ENCODE measurements at regions not wholly inside any gene's neighbourhood (a gene's known extent, or its start where the extent isn't known, plus 50 kb on each side); places are given as distances from the start of the nearest gene placed in this dataset.

DNA sequence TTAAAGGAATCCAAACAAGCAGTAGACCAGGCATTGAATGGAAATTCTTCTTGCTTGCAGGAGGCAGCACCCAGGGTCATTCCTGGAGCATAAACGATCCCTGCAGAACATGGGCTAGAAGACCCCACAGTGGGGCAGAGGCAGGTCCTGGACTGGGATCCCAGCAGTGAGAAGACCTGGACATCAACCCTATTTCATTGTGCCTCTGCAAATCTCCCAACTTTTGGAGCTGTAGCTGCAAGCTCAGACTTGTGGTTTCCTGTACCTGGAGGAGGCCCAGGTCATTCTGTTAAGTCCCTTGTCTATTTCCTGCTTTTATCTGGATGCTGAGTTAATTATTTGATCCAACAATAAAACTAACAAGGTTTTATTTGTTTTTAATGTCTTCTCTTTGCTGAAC lies 61.7 kb downstream of the CALM1 start:
- TF ChIP-seq, protein P1, sequence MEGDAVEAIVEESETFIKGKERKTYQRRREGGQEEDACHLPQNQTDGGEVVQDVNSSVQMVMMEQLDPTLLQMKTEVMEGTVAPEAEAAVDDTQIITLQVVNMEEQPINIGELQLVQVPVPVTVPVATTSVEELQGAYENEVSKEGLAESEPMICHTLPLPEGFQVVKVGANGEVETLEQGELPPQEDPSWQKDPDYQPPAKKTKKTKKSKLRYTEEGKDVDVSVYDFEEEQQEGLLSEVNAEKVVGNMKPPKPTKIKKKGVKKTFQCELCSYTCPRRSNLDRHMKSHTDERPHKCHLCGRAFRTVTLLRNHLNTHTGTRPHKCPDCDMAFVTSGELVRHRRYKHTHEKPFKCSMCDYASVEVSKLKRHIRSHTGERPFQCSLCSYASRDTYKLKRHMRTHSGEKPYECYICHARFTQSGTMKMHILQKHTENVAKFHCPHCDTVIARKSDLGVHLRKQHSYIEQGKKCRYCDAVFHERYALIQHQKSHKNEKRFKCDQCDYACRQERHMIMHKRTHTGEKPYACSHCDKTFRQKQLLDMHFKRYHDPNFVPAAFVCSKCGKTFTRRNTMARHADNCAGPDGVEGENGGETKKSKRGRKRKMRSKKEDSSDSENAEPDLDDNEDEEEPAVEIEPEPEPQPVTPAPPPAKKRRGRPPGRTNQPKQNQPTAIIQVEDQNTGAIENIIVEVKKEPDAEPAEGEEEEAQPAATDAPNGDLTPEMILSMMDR (IDR thresholded peaks at IDR 0.05; ENCODE audit: unreplicated experiment) = no peak
- intact Hi-C loops (cut with micrococcal nuclease; ENCODE audit: unreplicated experiment) = loop anchor here (10.0 kb wide), 1 partner anchor 54 kb away; no protein-coding TSS in a partner anchor
- Mint-ChIP-seq H3K4me3 (ENCODE audit: low read depth, unreplicated experiment) (no peak overlapping the region), H3K36me3 (ENCODE audit: insufficient read depth, unreplicated experiment) (peaks cover 8% of the 10 kb centered on the region), H3K9me3 (ENCODE audit: low read depth, unreplicated experiment) (no peaks in the 10 kb centered on the region), H3K4me1 (ENCODE audit: low read depth, unreplicated experiment) (no peaks in the 10 kb centered on the region), H3K27ac (ENCODE audit: unreplicated experiment) (no peak overlapping the region), H3K27me3 (ENCODE audit: unreplicated experiment) (peaks cover 4% of the 10 kb centered on the region)
- no TSS peak for BruUV-seq (replicated peaks)
- no peak for DNase-seq
- CTCF ChIA-PET = interaction anchor here (1.0 kb wide), 1 partner anchor 15 kb away, joined by 3 read pairs; no protein-coding TSS in a partner anchor

DNA sequence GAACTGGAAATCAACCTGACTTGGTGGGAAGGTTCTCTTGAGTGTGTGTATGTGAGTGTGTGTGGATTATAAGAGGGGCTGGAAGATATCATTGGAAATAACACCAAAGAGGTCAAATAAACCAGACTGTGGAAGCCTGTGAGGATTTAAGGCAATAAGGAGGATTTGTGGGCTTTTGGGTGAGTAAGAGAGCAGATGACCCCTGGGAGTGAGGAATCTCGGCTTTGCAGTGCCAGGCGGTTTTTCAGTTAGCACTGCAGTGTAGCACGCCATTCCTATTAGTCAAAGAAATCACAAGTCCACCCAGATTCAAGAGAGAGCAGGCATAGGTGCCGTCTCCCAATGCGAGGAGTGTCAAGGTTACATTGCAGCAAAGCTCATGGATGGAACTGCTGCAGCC lies 63.3 kb downstream of the CALM1 start:
- TF ChIP-seq, protein P1 (IDR thresholded peaks at IDR 0.05; ENCODE audit: unreplicated experiment) = no peak
- DNase-seq = no peak
- Mint-ChIP-seq H3K9me3 (ENCODE audit: low read depth, unreplicated experiment) (no peaks in the 10 kb centered on the region), H3K4me3 (ENCODE audit: low read depth, unreplicated experiment) (no peak overlapping the region), H3K36me3 (ENCODE audit: insufficient read depth, unreplicated experiment) (no peaks in the 10 kb centered on the region), H3K4me1 (ENCODE audit: low read depth, unreplicated experiment) (no peaks in the 10 kb centered on the region), H3K27me3 (ENCODE audit: unreplicated experiment) (peaks cover 9% of the 10 kb centered on the region), H3K27ac (ENCODE audit: unreplicated experiment) (no peak overlapping the region)
- intact Hi-C loops (cut with micrococcal nuclease; ENCODE audit: unreplicated experiment) = no loop called here
- no TSS peak for BruUV-seq (replicated peaks)
- CTCF ChIA-PET = interaction anchor here (0.6 to 0.7 kb wide), 2 partner anchors 25 to 1489 kb away, joined by 4 read pairs; no protein-coding TSS in a partner anchor

DNA sequence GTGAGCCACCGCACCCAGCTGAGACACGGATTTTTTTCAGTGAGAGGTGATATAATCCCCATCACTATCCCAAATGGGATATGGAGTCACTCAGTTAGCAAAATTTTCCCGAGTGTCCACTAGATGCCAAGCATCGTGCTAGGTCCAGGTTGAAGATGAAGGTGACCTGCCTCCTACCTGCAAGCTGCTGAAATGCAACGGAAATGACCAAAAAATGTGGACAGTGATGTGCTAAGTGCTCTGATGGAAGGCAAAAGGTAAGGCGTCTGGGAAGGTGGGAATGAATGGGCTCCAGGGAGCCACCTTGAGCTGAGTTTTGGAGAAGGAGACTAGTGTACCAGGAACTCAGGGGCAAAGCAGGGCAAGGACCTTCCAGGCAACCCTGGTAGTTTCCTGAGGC lies 64.6 kb downstream of the CALM1 start:
- Mint-ChIP-seq H3K27ac (ENCODE audit: unreplicated experiment) (no peak overlapping the region), H3K27me3 (ENCODE audit: unreplicated experiment) (peaks cover 9% of the 10 kb centered on the region), H3K9me3 (ENCODE audit: low read depth, unreplicated experiment) (no peaks in the 10 kb centered on the region), H3K36me3 (ENCODE audit: insufficient read depth, unreplicated experiment) (no peaks in the 10 kb centered on the region), H3K4me1 (ENCODE audit: low read depth, unreplicated experiment) (no peaks in the 10 kb centered on the region), H3K4me3 (ENCODE audit: low read depth, unreplicated experiment) (no peak overlapping the region)
- CTCF ChIA-PET = no interaction called here
- BruUV-seq (replicated peaks) = no TSS peak
- TF ChIP-seq, protein P1 (IDR thresholded peaks at IDR 0.05; ENCODE audit: unreplicated experiment) = no peak
- intact Hi-C loops (cut with micrococcal nuclease; ENCODE audit: unreplicated experiment) = no loop called here
- DNase-seq = no peak

DNA sequence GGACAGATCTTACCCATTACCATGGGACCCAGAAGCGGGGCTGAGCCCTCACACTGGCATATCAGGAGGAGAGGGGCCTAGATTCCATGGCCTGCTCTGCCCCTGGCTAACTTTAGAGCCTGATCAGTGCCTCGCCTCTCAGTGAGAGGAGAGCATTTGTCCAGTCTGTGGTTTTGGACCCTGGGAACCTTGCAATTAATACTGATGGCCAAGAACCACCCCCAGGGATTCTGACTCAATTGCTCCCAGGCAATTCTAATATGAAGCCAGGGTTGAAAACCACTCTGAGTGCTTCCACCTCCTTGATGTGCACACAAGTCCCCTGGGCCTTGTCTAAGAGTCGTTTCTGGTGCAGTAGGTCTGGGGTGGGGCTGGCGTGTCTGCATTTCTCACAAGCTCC lies 67.7 kb downstream of the CALM1 start:
- intact Hi-C loops (cut with micrococcal nuclease; ENCODE audit: unreplicated experiment) = no loop called here
- peaks cover 17% of the 10 kb centered on the region for H3K27me3 Mint-ChIP-seq (ENCODE audit: unreplicated experiment)
- H3K27ac Mint-ChIP-seq (ENCODE audit: unreplicated experiment) = no peak overlapping the region
- BruUV-seq (replicated peaks) = no TSS peak
- CTCF ChIA-PET = no interaction called here
- no peaks in the 10 kb centered on the region for H3K36me3 Mint-ChIP-seq (ENCODE audit: insufficient read depth, unreplicated experiment)
- TF ChIP-seq, protein P1 (IDR thresholded peaks at IDR 0.05; ENCODE audit: unreplicated experiment) = no peak
- no peaks in the 10 kb centered on the region for H3K4me1 Mint-ChIP-seq (ENCODE audit: low read depth, unreplicated experiment)
- no peaks in the 10 kb centered on the region for H3K9me3 Mint-ChIP-seq (ENCODE audit: low read depth, unreplicated experiment)
- no peak overlapping the region for H3K4me3 Mint-ChIP-seq (ENCODE audit: low read depth, unreplicated experiment)
- DNase-seq = no peak

Data from Calu3 (cell line).